ENCODE measurements at regions not wholly inside any gene's neighbourhood (a gene's known extent, or its start where the extent isn't known, plus 50 kb on each side); places are given as distances from the start of the nearest gene placed in this dataset.

- H3K4me3 ChIP-seq = no peak overlapping the region
- H3K36me3 ChIP-seq = no peaks in the 10 kb centered on the region
- 92 to 100% (median 96%) methylated on average over 1 of the region's 1 CpG for WGBS, 5 donors
- DNase-seq = no peak
- no peaks in the 10 kb centered on the region for H3K4me1 ChIP-seq
- intact Hi-C loops (cut with DNase I; ENCODE audit: low total_unique reads) = no loop called here
- H3K27ac ChIP-seq = no peak overlapping the region
- H3K9me3 ChIP-seq = peaks cover 0 to 38% (median 12%) of the 10 kb centered on the region in 4 donors
- TF ChIP-seq CTCF (IDR thresholded peaks at IDR 0.05) = no peak
- TF ChIP-seq EP300 (IDR thresholded peaks at IDR 0.05) = no peak
- no peak for TF ChIP-seq POLR2A (IDR thresholded peaks at IDR 0.05)
- TF ChIP-seq POLR2AphosphoS5 (IDR thresholded peaks at IDR 0.05) = no peak
- no peaks in the 10 kb centered on the region for H3K27me3 ChIP-seq
Measured at GRCh38 chr3:5282703-5283102, 95.2 kb downstream of the EDEM1 start.

GRCh38 chr3:5285439-5285838 is 97.9 kb downstream of the EDEM1 start:
- TF ChIP-seq POLR2A (IDR thresholded peaks at IDR 0.05) (no peak), CTCF (IDR thresholded peaks at IDR 0.05) (no peak), EP300 (IDR thresholded peaks at IDR 0.05) (no peak), POLR2AphosphoS5 (IDR thresholded peaks at IDR 0.05) (no peak)
- H3K4me3 ChIP-seq = no peak overlapping the region
- no peak for DNase-seq
- H3K9me3 ChIP-seq = peaks cover 0 to 31% (median 8%) of the 10 kb centered on the region in 4 donors
- intact Hi-C loops (cut with DNase I; ENCODE audit: low total_unique reads) = no loop called here
- H3K27me3 ChIP-seq = no peaks in the 10 kb centered on the region
- H3K36me3 ChIP-seq = no peaks in the 10 kb centered on the region
- H3K4me1 ChIP-seq = no peaks in the 10 kb centered on the region
- no peak overlapping the region for H3K27ac ChIP-seq

GRCh38 chr3:5290915-5291314 is 103.4 kb downstream of the EDEM1 start:
- Histone ChIP-seq H3K36me3 (no peaks in the 10 kb centered on the region), H3K27ac (no peak overlapping the region), H3K4me3 (no peak overlapping the region), H3K4me1 (no peaks in the 10 kb centered on the region), H3K9me3 (peaks cover 0 to 14% (median 1%) of the 10 kb centered on the region in 4 donors), H3K27me3 (no peaks in the 10 kb centered on the region)
- WGBS, 5 donors = 77 to 93% (median 89%) methylated on average over 3 of the region's 3 CpGs
- DNase-seq = no peak
- TF ChIP-seq POLR2A (IDR thresholded peaks at IDR 0.05) = no peak
- TF ChIP-seq POLR2AphosphoS5 (IDR thresholded peaks at IDR 0.05) = no peak
- TF ChIP-seq CTCF (IDR thresholded peaks at IDR 0.05) = no peak
- no peak for TF ChIP-seq EP300 (IDR thresholded peaks at IDR 0.05)
- intact Hi-C loops (cut with DNase I; ENCODE audit: low total_unique reads) = no loop called here

- intact Hi-C loops (cut with DNase I; ENCODE audit: low total_unique reads) = no loop called here
- no peaks in the 10 kb centered on the region for H3K27me3 ChIP-seq
- no peak for TF ChIP-seq EP300 (IDR thresholded peaks at IDR 0.05)
- TF ChIP-seq CTCF (IDR thresholded peaks at IDR 0.05) = no peak
- no peak for TF ChIP-seq POLR2A (IDR thresholded peaks at IDR 0.05)
- TF ChIP-seq POLR2AphosphoS5 (IDR thresholded peaks at IDR 0.05) = no peak
- no peak overlapping the region for H3K27ac ChIP-seq
- H3K4me3 ChIP-seq = no peak overlapping the region
- no peaks in the 10 kb centered on the region for H3K4me1 ChIP-seq
- WGBS, 5 donors = 63 to 77% (median 68%) methylated on average over 7 of the region's 7 CpGs
- H3K9me3 ChIP-seq = peaks cover 0 to 13% (median 0%) of the 10 kb centered on the region in 4 donors
- H3K36me3 ChIP-seq = no peaks in the 10 kb centered on the region
- DNase-seq = no peak
Measured at GRCh38 chr3:5292512-5292911, 105.0 kb downstream of the EDEM1 start.

Data from stomach (tissue), 8 donors.